AG04450 (cell line): ENCODE measurements at regions not wholly inside any gene's neighbourhood (a gene's known extent, or its start where the extent isn't known, plus 50 kb on each side); places are given as distances from the start of the nearest gene placed in this dataset.

Experiments used
- CTCF ChIA-PET: fragments of 300-600, 350-600 bp; formaldehyde crosslinking; extraction: SDS; loops from one replicate; lab custom pipeline; 2022; ENCODE audit warnings: antibody characterized with exemption, inconsistent platforms; lab: Charles Lee
- POLR2A ChIA-PET: fragments of 350-600 bp; formaldehyde crosslinking; extraction: SDS; loops from one replicate; lab custom pipeline; 2021; ENCODE audit warnings: antibody characterized with exemption, inconsistent platforms; lab: Yijun Ruan, JAX
- DNase-seq: peaks from one replicate; pipeline ENCODE4 v3.0.0-alpha.2; 2011; ENCODE audit warnings: low read depth, low spot score
- H3K27ac ChIP-seq: one replicate; pipeline ENCODE4 v1.5.1; 2012; ENCODE audit warnings: low read depth, low read length, control low read depth
- H3K27me3 ChIP-seq: one replicate; pipeline ENCODE4 v1.6.0; 2012; ENCODE audit warnings: low read length; ENCODE audit not compliant: control insufficient read depth, insufficient read depth
- H3K4me3 ChIP-seq: 2 replicates; pipeline ENCODE4 v1.5.1; 2011; ENCODE audit warnings: mild to moderate bottlenecking, low read depth, low read length, control low read depth
- H3K9me3 ChIP-seq: 2 replicates; pipeline ENCODE4 v1.5.1; 2012; ENCODE audit warnings: low read length; ENCODE audit not compliant: control insufficient read depth, insufficient read depth
- TF ChIP-seq, protein P1 (sequence below): IDR thresholded peaks from 2 replicates; pipeline ENCODE4 v1.5.1; 2011; ENCODE audit warnings: low read depth, low read length, control low read depth, inconsistent platforms

DNA sequence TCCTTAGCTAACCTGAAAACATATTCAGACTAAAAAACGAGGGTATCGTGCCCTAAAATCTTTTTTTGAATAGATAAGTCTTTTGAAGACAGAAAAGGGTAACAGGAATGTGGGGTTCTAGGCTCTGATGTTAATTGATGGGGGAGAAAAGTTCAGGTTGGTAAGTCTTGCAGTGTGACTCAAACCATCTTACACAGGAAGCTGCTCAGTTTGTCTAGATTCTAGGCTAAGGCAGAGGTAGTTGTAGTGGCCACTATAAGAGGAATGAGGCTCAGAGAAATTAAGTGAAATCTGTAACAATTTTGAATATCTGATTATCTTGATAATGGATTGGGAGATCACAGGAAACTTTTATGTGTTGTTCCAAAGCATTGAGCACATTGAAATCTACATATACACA is 267.9 kb downstream of the PDCD6IP start:
- TF ChIP-seq, protein P1, sequence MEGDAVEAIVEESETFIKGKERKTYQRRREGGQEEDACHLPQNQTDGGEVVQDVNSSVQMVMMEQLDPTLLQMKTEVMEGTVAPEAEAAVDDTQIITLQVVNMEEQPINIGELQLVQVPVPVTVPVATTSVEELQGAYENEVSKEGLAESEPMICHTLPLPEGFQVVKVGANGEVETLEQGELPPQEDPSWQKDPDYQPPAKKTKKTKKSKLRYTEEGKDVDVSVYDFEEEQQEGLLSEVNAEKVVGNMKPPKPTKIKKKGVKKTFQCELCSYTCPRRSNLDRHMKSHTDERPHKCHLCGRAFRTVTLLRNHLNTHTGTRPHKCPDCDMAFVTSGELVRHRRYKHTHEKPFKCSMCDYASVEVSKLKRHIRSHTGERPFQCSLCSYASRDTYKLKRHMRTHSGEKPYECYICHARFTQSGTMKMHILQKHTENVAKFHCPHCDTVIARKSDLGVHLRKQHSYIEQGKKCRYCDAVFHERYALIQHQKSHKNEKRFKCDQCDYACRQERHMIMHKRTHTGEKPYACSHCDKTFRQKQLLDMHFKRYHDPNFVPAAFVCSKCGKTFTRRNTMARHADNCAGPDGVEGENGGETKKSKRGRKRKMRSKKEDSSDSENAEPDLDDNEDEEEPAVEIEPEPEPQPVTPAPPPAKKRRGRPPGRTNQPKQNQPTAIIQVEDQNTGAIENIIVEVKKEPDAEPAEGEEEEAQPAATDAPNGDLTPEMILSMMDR: no peak
- POLR2A ChIA-PET: no interaction called here
- Histone ChIP-seq H3K27me3 (peaks cover 4% of the 10 kb centered on the region), H3K9me3 (no peaks in the 10 kb centered on the region), H3K27ac (no peak overlapping the region), H3K4me3 (no peak overlapping the region)
- DNase-seq: no peak
- CTCF ChIA-PET: no interaction called here

- Histone ChIP-seq H3K4me3 (no peak overlapping the region), H3K27ac (no peak overlapping the region), H3K27me3 (peaks cover 4% of the 10 kb centered on the region), H3K9me3 (no peaks in the 10 kb centered on the region)
- no peak for DNase-seq
- ChIA-PET POLR2A (no interaction called here), CTCF (no interaction called here)
- TF ChIP-seq, protein P1: no peak
Measured at GRCh38 chr3:34066999-34067398, 268.6 kb downstream of the PDCD6IP start.

- Histone ChIP-seq H3K27ac (no peak overlapping the region), H3K27me3 (peaks cover 7% of the 10 kb centered on the region), H3K9me3 (no peaks in the 10 kb centered on the region), H3K4me3 (no peak overlapping the region)
- TF ChIP-seq, protein P1: no peak
- DNase-seq: no peak
- POLR2A ChIA-PET: no interaction called here
- CTCF ChIA-PET: no interaction called here
Measured at GRCh38 chr3:34067536-34068051, 269.2 kb downstream of the PDCD6IP start.

DNA sequence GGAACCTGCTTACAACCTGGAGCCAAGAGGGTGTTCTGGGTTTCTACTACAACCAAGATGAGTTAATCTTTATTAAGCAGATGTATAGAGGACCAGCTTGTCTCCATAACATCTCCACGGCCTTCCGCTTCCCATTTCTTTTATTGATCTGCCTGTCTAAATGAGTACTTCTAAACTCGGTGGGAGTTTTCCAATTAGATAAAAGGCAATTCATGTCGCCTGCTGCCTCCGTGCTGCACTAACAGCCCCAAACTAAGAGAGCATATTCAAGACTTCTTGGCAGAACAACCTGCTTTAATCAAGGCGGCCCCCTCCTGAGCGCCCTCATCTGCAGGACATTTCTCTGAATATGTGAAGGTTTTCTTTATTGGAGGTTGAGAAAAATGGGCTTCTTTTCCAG is 270.1 kb downstream of the PDCD6IP start:
- ChIA-PET POLR2A (no interaction called here), CTCF (no interaction called here)
- TF ChIP-seq, protein P1: no peak
- no peak for DNase-seq
- Histone ChIP-seq H3K27ac (no peak overlapping the region), H3K4me3 (no peak overlapping the region), H3K27me3 (peaks cover 7% of the 10 kb centered on the region), H3K9me3 (no peaks in the 10 kb centered on the region)

- DNase-seq: no peak
- H3K27ac ChIP-seq: no peak overlapping the region
- CTCF ChIA-PET: no interaction called here
- POLR2A ChIA-PET: no interaction called here
- peaks cover 7% of the 10 kb centered on the region for H3K27me3 ChIP-seq
- TF ChIP-seq, protein P1: no peak
- H3K9me3 ChIP-seq: no peaks in the 10 kb centered on the region
- no peak overlapping the region for H3K4me3 ChIP-seq
Measured at GRCh38 chr3:34070831-34071585, 272.6 kb downstream of the PDCD6IP start.
